Testis (tissue), 2 donors: ENCODE measurements at regions not wholly inside any gene's neighbourhood (a gene's known extent, or its start where the extent isn't known, plus 50 kb on each side); places are given as distances from the start of the nearest gene placed in this dataset.

Experiments
- DNase-seq: peaks from one replicate; pipeline ENCODE4 v3.0.0-alpha.2; 2019
- H3K27ac ChIP-seq, 2 donors: fragments of 200-600 bp; sonication (generic); one replicate each; pipeline ENCODE4 v1.5.1; 2019
- H3K27me3 ChIP-seq: fragments of 200-600 bp; sonication (generic); one replicate; pipeline ENCODE4 v1.5.1; 2019
- H3K36me3 ChIP-seq: fragments of 200-600 bp; sonication (generic); one replicate; pipeline ENCODE4 v1.5.1; 2017; ENCODE audit warnings: low read depth; ENCODE audit errors: missing control alignments
- H3K4me1 ChIP-seq: fragments of 200-600 bp; sonication (generic); one replicate; pipeline ENCODE4 v1.5.1; 2019
- H3K4me3 ChIP-seq, 2 donors: fragments of 200-600 bp; sonication (generic); one replicate each; pipeline ENCODE4 v1.5.1; 2017 to 2019
- H3K9me3 ChIP-seq: fragments of 200-600 bp; sonication (generic); one replicate; pipeline ENCODE4 v1.5.1; 2017
- POLR2A ChIP-seq: fragments of 450-650 bp; IDR thresholded peaks from one replicate; pipeline ENCODE4 v1.6.1; 2017; ENCODE audit warnings: antibody characterized with exemption, mild to moderate bottlenecking, moderate library complexity
- WGBS, 2 donors: methylation state at CpG; one replicate each; pipeline ENCODE4 v1.1.5; 2018; 5-methylcytosine and 5-hydroxymethylcytosine counted together
- intact Hi-C: fragments of 100-400 bp; cut with DNase I; formaldehyde crosslinking; loops from one replicate; pipeline ENCODE4 v1.15.1; 2023; ENCODE audit warnings: low total_unique reads
- TF ChIP-seq, protein P1 (sequence below), 3 experiments: fragments of 450-650 bp in 2 of 3; fragments of 200-600 bp in 1 of 3; sonication (generic) in 1 of 3; IDR thresholded peaks; one replicate each; pipeline ENCODE4 v1.5.1; 2016 to 2019; ENCODE audit warnings: antibody characterized with exemption in 3 of 3, mild to moderate bottlenecking in 2 of 3, moderate library complexity in 1 of 3

GRCh38 chr13:111040830-111041229 is 74.3 kb upstream of the ARHGEF7 start:
- Histone ChIP-seq H3K27me3 (no peaks in the 10 kb centered on the region), H3K36me3 (no peaks in the 10 kb centered on the region), H3K9me3 (no peaks in the 10 kb centered on the region), H3K4me1 (no peaks in the 10 kb centered on the region), H3K4me3 (no peak overlapping the region), H3K27ac (no peak overlapping the region)
- 72 to 73% methylated on average over 7 of the region's 7 CpGs for WGBS, 2 donors
- TF ChIP-seq POLR2A: no peak
- TF ChIP-seq, protein P1, sequence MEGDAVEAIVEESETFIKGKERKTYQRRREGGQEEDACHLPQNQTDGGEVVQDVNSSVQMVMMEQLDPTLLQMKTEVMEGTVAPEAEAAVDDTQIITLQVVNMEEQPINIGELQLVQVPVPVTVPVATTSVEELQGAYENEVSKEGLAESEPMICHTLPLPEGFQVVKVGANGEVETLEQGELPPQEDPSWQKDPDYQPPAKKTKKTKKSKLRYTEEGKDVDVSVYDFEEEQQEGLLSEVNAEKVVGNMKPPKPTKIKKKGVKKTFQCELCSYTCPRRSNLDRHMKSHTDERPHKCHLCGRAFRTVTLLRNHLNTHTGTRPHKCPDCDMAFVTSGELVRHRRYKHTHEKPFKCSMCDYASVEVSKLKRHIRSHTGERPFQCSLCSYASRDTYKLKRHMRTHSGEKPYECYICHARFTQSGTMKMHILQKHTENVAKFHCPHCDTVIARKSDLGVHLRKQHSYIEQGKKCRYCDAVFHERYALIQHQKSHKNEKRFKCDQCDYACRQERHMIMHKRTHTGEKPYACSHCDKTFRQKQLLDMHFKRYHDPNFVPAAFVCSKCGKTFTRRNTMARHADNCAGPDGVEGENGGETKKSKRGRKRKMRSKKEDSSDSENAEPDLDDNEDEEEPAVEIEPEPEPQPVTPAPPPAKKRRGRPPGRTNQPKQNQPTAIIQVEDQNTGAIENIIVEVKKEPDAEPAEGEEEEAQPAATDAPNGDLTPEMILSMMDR (IDR thresholded peaks at IDR 0.05): no peak
- intact Hi-C loops: loop anchor here (10.0 kb wide), 1 partner anchor 446 kb away; no protein-coding TSS in a partner anchor
- DNase-seq: no peak

- WGBS, 2 donors: 87 to 89% methylated on average over 5 of the region's 5 CpGs
- no peak overlapping the region for H3K4me3 ChIP-seq
- H3K36me3 ChIP-seq: no peaks in the 10 kb centered on the region
- no peak for DNase-seq
- H3K9me3 ChIP-seq: no peaks in the 10 kb centered on the region
- H3K27me3 ChIP-seq: no peaks in the 10 kb centered on the region
- H3K27ac ChIP-seq: no peak overlapping the region
- no peaks in the 10 kb centered on the region for H3K4me1 ChIP-seq
- intact Hi-C loops: loop anchor here (10.0 kb wide), 1 partner anchor 445 kb away; no protein-coding TSS in a partner anchor
- TF ChIP-seq POLR2A: no peak
Observed at GRCh38 chr13:111039735-111040134, 75.4 kb upstream of the ARHGEF7 start.

DNA sequence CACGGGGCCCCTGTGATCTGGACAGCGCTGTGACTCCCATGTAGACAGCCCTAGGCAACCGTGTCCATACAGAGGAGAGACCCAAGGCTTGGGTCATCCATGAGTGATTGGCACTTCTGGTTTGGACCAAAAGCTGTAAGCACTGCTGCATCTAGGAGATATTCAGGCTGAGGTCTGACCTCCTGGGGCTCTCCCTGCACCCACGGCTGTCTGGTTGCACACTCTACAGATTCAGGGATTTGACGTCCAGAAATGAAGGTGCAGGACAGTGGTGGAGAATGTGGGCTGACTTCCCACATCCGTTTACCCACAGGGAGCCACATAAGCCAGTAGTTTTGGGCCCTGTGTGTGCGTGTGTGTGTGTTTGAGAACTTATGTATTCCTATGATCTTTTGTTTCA is 76.2 kb upstream of the ARHGEF7 start:
- DNase-seq: no peak
- intact Hi-C loops: no loop called here
- Histone ChIP-seq H3K36me3 (no peaks in the 10 kb centered on the region), H3K4me3 (no peak overlapping the region), H3K9me3 (no peaks in the 10 kb centered on the region), H3K27me3 (no peaks in the 10 kb centered on the region), H3K27ac (no peak overlapping the region), H3K4me1 (no peaks in the 10 kb centered on the region)
- 81 to 87% methylated on average over 7 of the region's 7 CpGs for WGBS, 2 donors
- TF ChIP-seq, protein P1 (IDR thresholded peaks at IDR 0.05): no peak
- no peak for TF ChIP-seq POLR2A

GRCh38 chr13:111037927-111038326 is 77.2 kb upstream of the ARHGEF7 start:
- DNase-seq: no peak
- Histone ChIP-seq H3K9me3 (no peaks in the 10 kb centered on the region), H3K27ac (no peak overlapping the region), H3K36me3 (no peaks in the 10 kb centered on the region), H3K4me3 (no peak overlapping the region), H3K4me1 (no peaks in the 10 kb centered on the region), H3K27me3 (no peaks in the 10 kb centered on the region)
- TF ChIP-seq POLR2A: no peak
- TF ChIP-seq, protein P1 (IDR thresholded peaks at IDR 0.05): no peak
- intact Hi-C loops: no loop called here
- WGBS, 2 donors: 35 to 45% methylated on average over 11 to 12 of the region's 12 CpGs

DNA sequence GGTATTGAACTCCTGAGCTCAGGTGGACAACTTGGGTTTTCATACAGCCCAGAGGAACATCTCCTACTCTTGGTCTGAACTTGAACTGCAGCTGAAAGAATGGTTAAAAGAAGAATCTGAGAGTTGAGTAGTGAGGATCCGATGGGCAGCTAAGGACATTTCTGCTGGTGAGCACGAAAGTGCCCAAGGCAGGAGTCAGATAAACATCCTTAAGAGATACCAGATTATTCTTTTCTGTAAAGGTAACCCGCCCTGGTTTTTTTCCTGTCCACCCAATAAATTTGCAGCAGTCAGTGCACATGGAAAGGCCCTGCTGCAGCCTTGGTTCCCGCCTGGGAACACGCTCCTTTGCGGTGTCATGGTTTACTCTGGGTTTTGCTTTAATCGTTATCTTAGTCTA is 78.4 kb upstream of the ARHGEF7 start:
- no peak overlapping the region for H3K27ac ChIP-seq
- H3K36me3 ChIP-seq: no peaks in the 10 kb centered on the region
- H3K9me3 ChIP-seq: no peaks in the 10 kb centered on the region
- no peak for DNase-seq
- intact Hi-C loops: no loop called here
- 93 to 96% methylated on average over 7 of the region's 7 CpGs for WGBS, 2 donors
- no peaks in the 10 kb centered on the region for H3K4me1 ChIP-seq
- TF ChIP-seq, protein P1 (IDR thresholded peaks at IDR 0.05): no peak
- TF ChIP-seq POLR2A: no peak
- H3K27me3 ChIP-seq: no peaks in the 10 kb centered on the region
- H3K4me3 ChIP-seq: no peak overlapping the region
